HL-60 (cell line): ENCODE measurements at regions not wholly inside any gene's neighbourhood (a gene's known extent, or its start where the extent isn't known, plus 50 kb on each side); places are given as distances from the start of the nearest gene placed in this dataset.

Experiments
- DNase-seq, 2 experiments: peaks; one replicate each; pipeline ENCODE4 v3.0.0-alpha.2; 2010 to 2020; ENCODE audit warnings: low read depth in 1 of 2, low spot score in 1 of 2
- H3K27ac ChIP-seq: fragments of 250-450 bp; sonication (Bioruptor Pico); replicated peaks from 2 replicates; pipeline ENCODE4 v1.5.1; 2020; ENCODE audit warnings: mild to moderate bottlenecking, moderate library complexity
- H3K27me3 ChIP-seq: fragments of 250-450 bp; sonication (Bioruptor Pico); 2 replicates; pipeline ENCODE4 v1.5.1; 2021; ENCODE audit warnings: mild to moderate bottlenecking, moderate library complexity; ENCODE audit not compliant: insufficient read depth, poor library complexity, severe bottlenecking
- H3K4me3 ChIP-seq: replicated peaks from 2 replicates; pipeline ENCODE4 v1.5.1; 2011; ENCODE audit warnings: mild to moderate bottlenecking, control low read depth, low read length; ENCODE audit not compliant: insufficient read depth
- CTCF ChIP-seq: IDR thresholded peaks from one replicate; pipeline ENCODE4 v1.5.1; 2011; ENCODE audit warnings: low read length, control low read depth, inconsistent platforms; ENCODE audit not compliant: insufficient read depth
- GABPA ChIP-seq: IDR thresholded peaks from 2 replicates; pipeline ENCODE4 v1.6.1; 2012; ENCODE audit warnings: low read depth
- POLR2AphosphoS5 ChIP-seq: IDR thresholded peaks from 2 replicates; pipeline ENCODE4 v1.6.1; 2012; ENCODE audit warnings: low read depth
- REST ChIP-seq: IDR thresholded peaks from 2 replicates; pipeline ENCODE4 v1.6.1; 2012; ENCODE audit warnings: low read depth; ENCODE audit not compliant: insufficient replicate concordance
- SPI1 ChIP-seq: IDR thresholded peaks from 2 replicates; pipeline ENCODE4 v1.6.1; 2012; ENCODE audit warnings: low read depth, mild to moderate bottlenecking, borderline replicate concordance

- TF ChIP-seq GABPA = no peak
- TF ChIP-seq REST = no peak
- TF ChIP-seq CTCF = no peak
- TF ChIP-seq POLR2AphosphoS5 = no peak
- TF ChIP-seq SPI1 = no peak
- H3K27ac ChIP-seq = no peak overlapping the region
Observed at GRCh38 chr1:157241185-157241538, 103.0 kb upstream of the ETV3 start.

GRCh38 chr1:157240495-157241184, 102.4 kb upstream of the ETV3 start:
- Histone ChIP-seq H3K27ac (no peak overlapping the region), H3K27me3 (peaks cover 16% of the 10 kb centered on the region), H3K4me3 (no peak overlapping the region)
- TF ChIP-seq CTCF (no peak), GABPA (no peak), SPI1 (no peak), REST (no peak), POLR2AphosphoS5 (no peak)
- no peak for DNase-seq

More at GRCh38 chr1:157241185-157241538, 103.0 kb upstream of the ETV3 start:
- Histone ChIP-seq H3K4me3 (no peak overlapping the region), H3K27me3 (peaks cover 14% of the 10 kb centered on the region)
- no peak for DNase-seq

GRCh38 chr1:157239936-157240335, 101.7 kb upstream of the ETV3 start:
- no peak overlapping the region for H3K4me3 ChIP-seq
- H3K27ac ChIP-seq = no peak overlapping the region
- peaks cover 16% of the 10 kb centered on the region for H3K27me3 ChIP-seq
- TF ChIP-seq REST (no peak), CTCF (no peak), SPI1 (no peak), POLR2AphosphoS5 (no peak), GABPA (no peak)
- DNase-seq = no peak
